HFFc6 (cell line): ENCODE measurements at regions not wholly inside any gene's neighbourhood (a gene's known extent, or its start where the extent isn't known, plus 50 kb on each side); places are given as distances from the start of the nearest gene placed in this dataset.

Experiments used
- DNase-seq: peaks from one replicate; pipeline ENCODE4 v3.0.0-alpha.2; 2018
- H3K27ac Mint-ChIP-seq: 2 replicates; pipeline ENCODE4 v1.8.0; 2020; ENCODE audit warnings: mild to moderate bottlenecking, mixed read lengths
- H3K27me3 Mint-ChIP-seq: 2 replicates; pipeline ENCODE4 v1.8.0; 2021; ENCODE audit warnings: mild to moderate bottlenecking, moderate library complexity, mixed read lengths; ENCODE audit not compliant: insufficient read depth
- H3K36me3 Mint-ChIP-seq: 2 replicates; pipeline ENCODE4 v1.8.0; 2021; ENCODE audit warnings: low read depth, mixed read lengths
- H3K4me1 Mint-ChIP-seq: 2 replicates; pipeline ENCODE4 v1.8.0; 2020; ENCODE audit warnings: low read depth, mixed read lengths
- H3K4me3 Mint-ChIP-seq: 2 replicates; pipeline ENCODE4 v1.8.0; 2020; ENCODE audit warnings: mild to moderate bottlenecking, moderate library complexity, mixed read lengths
- H3K9me3 Mint-ChIP-seq: 2 replicates; pipeline ENCODE4 v1.8.0; 2020; ENCODE audit warnings: mild to moderate bottlenecking, mixed read lengths
- CTCF ChIP-seq: fragments of 200-600 bp; sonication (generic); IDR thresholded peaks from 2 replicates; pipeline ENCODE4 v1.5.0; 2021; ENCODE audit warnings: antibody characterized with exemption, mild to moderate bottlenecking

GRCh38 chrX:147565237-147565636, 346.5 kb upstream of the FMR1 start:
- H3K27ac Mint-ChIP-seq = no peak overlapping the region
- peak; percentile 3 for DNase-seq
- no peak overlapping the region for H3K4me3 Mint-ChIP-seq
- no peaks in the 10 kb centered on the region for H3K4me1 Mint-ChIP-seq
- H3K9me3 Mint-ChIP-seq = 0 out of 2 replicates have a peak, but pooled peaks cover 1% of the 10 kb centered on the region
- no peak for TF ChIP-seq CTCF
- no peaks in the 10 kb centered on the region for H3K27me3 Mint-ChIP-seq
- H3K36me3 Mint-ChIP-seq = no peaks in the 10 kb centered on the region

GRCh38 chrX:147570483-147570882, 341.2 kb upstream of the FMR1 start:
- no peaks in the 10 kb centered on the region; the same call in 1 of the 2 replicates for H3K27me3 Mint-ChIP-seq
- no peak for DNase-seq

GRCh38 chrX:147573266-147573665, 338.5 kb upstream of the FMR1 start:
- Mint-ChIP-seq H3K27me3 (no peaks in the 10 kb centered on the region; the same call in 1 of the 2 replicates), H3K9me3 (peaks cover 15% of the 10 kb centered on the region; the same call in 1 of the 2 replicates), H3K36me3 (no peaks in the 10 kb centered on the region), H3K4me3 (no peak overlapping the region), H3K4me1 (no peaks in the 10 kb centered on the region), H3K27ac (no peak overlapping the region)
- TF ChIP-seq CTCF = no peak
- DNase-seq = no peak

More at GRCh38 chrX:147570483-147570882, 341.2 kb upstream of the FMR1 start:
- Mint-ChIP-seq H3K4me3 (no peak overlapping the region), H3K4me1 (no peaks in the 10 kb centered on the region), H3K9me3 (peaks cover 15% of the 10 kb centered on the region; the same call in 1 of the 2 replicates), H3K36me3 (no peaks in the 10 kb centered on the region), H3K27ac (no peak overlapping the region)
- no peak for TF ChIP-seq CTCF

GRCh38 chrX:147602176-147602696, 309.5 kb upstream of the FMR1 start:
- H3K36me3 Mint-ChIP-seq = no peaks in the 10 kb centered on the region
- H3K9me3 Mint-ChIP-seq = peaks cover 5% of the 10 kb centered on the region; the same call in 1 of the 2 replicates
- no peak for DNase-seq

GRCh38 chrX:147626605-147627004, 285.1 kb upstream of the FMR1 start:
- Mint-ChIP-seq H3K9me3 (peaks cover 7% of the 10 kb centered on the region; the same call in 1 of the 2 replicates), H3K4me1 (no peaks in the 10 kb centered on the region), H3K27me3 (no peaks in the 10 kb centered on the region), H3K27ac (no peak overlapping the region), H3K36me3 (no peaks in the 10 kb centered on the region), H3K4me3 (no peak overlapping the region)
- no peak for DNase-seq
- no peak for TF ChIP-seq CTCF

More at GRCh38 chrX:147602176-147602696, 309.5 kb upstream of the FMR1 start:
- TF ChIP-seq CTCF = no peak
- no peak overlapping the region for H3K4me3 Mint-ChIP-seq
- no peaks in the 10 kb centered on the region for H3K27me3 Mint-ChIP-seq
- no peaks in the 10 kb centered on the region for H3K4me1 Mint-ChIP-seq
- H3K27ac Mint-ChIP-seq = no peak overlapping the region
